GM12873 (cell line): ENCODE measurements at regions not wholly inside any gene's neighbourhood (a gene's known extent, or its start where the extent isn't known, plus 50 kb on each side); places are given as distances from the start of the nearest gene placed in this dataset.

Source experiments
- TF ChIP-seq, protein P1 (sequence below): IDR thresholded peaks from 2 replicates; pipeline ENCODE4 v1.5.1; 2012; ENCODE audit warnings: low read depth, mild to moderate bottlenecking, moderate library complexity, low read length, control low read depth; ENCODE audit not compliant: insufficient read depth; ENCODE audit errors: missing control alignments

- TF ChIP-seq, protein P1, sequence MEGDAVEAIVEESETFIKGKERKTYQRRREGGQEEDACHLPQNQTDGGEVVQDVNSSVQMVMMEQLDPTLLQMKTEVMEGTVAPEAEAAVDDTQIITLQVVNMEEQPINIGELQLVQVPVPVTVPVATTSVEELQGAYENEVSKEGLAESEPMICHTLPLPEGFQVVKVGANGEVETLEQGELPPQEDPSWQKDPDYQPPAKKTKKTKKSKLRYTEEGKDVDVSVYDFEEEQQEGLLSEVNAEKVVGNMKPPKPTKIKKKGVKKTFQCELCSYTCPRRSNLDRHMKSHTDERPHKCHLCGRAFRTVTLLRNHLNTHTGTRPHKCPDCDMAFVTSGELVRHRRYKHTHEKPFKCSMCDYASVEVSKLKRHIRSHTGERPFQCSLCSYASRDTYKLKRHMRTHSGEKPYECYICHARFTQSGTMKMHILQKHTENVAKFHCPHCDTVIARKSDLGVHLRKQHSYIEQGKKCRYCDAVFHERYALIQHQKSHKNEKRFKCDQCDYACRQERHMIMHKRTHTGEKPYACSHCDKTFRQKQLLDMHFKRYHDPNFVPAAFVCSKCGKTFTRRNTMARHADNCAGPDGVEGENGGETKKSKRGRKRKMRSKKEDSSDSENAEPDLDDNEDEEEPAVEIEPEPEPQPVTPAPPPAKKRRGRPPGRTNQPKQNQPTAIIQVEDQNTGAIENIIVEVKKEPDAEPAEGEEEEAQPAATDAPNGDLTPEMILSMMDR, result no peak
These were observed 220.9 kb downstream of the POU4F1 start for GRCh38 chr13:78382491-78382890.

- TF ChIP-seq, protein P1, result no peak
These were observed 226.5 kb downstream of the POU4F1 start for GRCh38 chr13:78376822-78377221.

- TF ChIP-seq, protein P1, result no peak
These were observed 227.3 kb downstream of the POU4F1 start for GRCh38 chr13:78376033-78376432.

- TF ChIP-seq, protein P1, result no peak
These were observed 230.8 kb downstream of the POU4F1 start for GRCh38 chr13:78372581-78372980.

DNA sequence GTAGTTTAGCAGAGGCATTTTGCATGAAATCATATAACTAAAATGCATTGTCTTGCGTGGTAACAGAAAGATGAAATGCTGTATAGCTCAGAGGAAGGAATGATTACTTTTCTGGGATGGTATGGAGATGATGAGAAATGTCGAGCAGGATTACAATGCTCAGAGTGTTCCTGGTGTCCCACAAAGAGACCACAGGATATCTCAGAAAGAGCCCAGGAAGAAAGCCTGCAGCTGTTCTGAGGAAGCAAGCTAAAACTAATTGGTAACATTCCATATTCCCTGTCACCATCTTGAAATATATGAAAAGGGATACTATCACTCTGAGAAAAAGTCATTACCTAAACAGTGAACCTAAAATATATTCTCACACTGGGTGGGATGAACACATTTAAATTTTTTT, 233.1 kb downstream of the POU4F1 start:
- TF ChIP-seq, protein P1, result no peak

DNA sequence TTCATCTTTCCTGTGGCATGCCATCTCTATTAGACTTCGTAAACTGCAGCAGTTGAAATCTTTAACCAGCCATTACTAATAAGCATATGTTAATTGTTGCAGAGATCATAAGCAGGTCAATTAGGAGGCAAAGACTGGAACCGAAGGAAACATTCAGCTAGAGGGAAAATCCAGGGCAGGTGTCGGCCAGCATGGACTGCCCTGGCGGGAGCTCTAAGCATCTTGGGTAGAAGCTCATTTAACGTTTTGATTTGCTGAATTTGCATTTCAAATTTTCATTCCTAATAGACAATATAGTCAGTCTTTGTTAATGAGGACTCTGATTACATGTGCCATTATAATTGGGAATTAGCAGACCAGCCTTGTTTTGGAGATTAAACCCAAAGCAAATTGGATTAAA, 238.6 kb downstream of the POU4F1 start:
- TF ChIP-seq, protein P1, result no peak

- TF ChIP-seq, protein P1, result no peak
These were observed 262.3 kb downstream of the POU4F1 start for GRCh38 chr13:78341032-78341431.
